ENCODE measurements at regions not wholly inside any gene's neighbourhood (a gene's known extent, or its start where the extent isn't known, plus 50 kb on each side); places are given as distances from the start of the nearest gene placed in this dataset.

GRCh38 chr5:69030358-69031062 is 63.3 kb upstream of the SLC30A5 start:
- TF ChIP-seq POLR2A (IDR thresholded peaks at IDR 0.05; ENCODE audit: low read length) (no peak), GATA1 (IDR thresholded peaks at IDR 0.05; ENCODE audit: low read depth, low read length) (no peak)
